Transverse colon (tissue), 4 donors: ENCODE measurements at regions not wholly inside any gene's neighbourhood (a gene's known extent, or its start where the extent isn't known, plus 50 kb on each side); places are given as distances from the start of the nearest gene placed in this dataset.

Experiments used
- EP300 ChIP-seq: sonication (generic); formaldehyde crosslinking; IDR thresholded peaks from one replicate; pipeline ENCODE4 v1.6.1; 2017; ENCODE audit warnings: antibody characterized with exemption, low read depth
- POLR2A ChIP-seq: fragments of 450-650 bp; IDR thresholded peaks from one replicate; pipeline ENCODE4 v1.6.1; 2016; ENCODE audit warnings: antibody characterized with exemption, mild to moderate bottlenecking, moderate library complexity
- POLR2AphosphoS5 ChIP-seq, 3 donors: sonication (generic); formaldehyde crosslinking; IDR thresholded peaks; one replicate each; pipeline ENCODE4 v1.6.1; 2016; ENCODE audit warnings: antibody characterized with exemption in 3 of 3
- TF ChIP-seq, protein P1 (sequence below), 5 experiments: fragments of 200-600 bp in 3 of 5; fragments of 450-650 bp in 2 of 5; sonication (generic) in 3 of 5; IDR thresholded peaks; 1 replicate in 2 of 5; 2 replicates in 3 of 5; pipeline ENCODE4 v1.5.1; 2016 to 2017; ENCODE audit warnings: antibody characterized with exemption in 5 of 5, inconsistent platforms in 3 of 5, mild to moderate bottlenecking in 2 of 5, moderate library complexity in 1 of 5

DNA sequence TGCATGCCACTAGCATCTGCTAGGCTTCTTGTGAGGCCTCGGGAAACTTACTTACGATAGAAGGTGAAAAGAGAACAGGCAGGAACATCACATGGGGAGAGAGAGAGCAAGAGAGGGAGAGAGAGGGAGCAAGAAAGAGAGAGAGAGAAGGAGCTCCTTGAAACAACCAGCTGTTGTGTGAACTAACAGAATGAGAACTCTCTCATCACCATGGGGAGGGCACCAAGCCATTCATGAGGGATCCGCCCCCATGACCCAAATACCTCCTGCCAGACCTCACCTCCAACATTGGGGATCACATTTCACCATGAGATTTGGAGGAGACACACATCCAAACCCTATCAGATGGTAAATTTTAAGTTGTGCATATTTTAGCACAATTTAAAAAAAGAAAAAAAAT, 1217.2 kb downstream of the TYW1 start:
- no peak for TF ChIP-seq POLR2A
- TF ChIP-seq, protein P1, sequence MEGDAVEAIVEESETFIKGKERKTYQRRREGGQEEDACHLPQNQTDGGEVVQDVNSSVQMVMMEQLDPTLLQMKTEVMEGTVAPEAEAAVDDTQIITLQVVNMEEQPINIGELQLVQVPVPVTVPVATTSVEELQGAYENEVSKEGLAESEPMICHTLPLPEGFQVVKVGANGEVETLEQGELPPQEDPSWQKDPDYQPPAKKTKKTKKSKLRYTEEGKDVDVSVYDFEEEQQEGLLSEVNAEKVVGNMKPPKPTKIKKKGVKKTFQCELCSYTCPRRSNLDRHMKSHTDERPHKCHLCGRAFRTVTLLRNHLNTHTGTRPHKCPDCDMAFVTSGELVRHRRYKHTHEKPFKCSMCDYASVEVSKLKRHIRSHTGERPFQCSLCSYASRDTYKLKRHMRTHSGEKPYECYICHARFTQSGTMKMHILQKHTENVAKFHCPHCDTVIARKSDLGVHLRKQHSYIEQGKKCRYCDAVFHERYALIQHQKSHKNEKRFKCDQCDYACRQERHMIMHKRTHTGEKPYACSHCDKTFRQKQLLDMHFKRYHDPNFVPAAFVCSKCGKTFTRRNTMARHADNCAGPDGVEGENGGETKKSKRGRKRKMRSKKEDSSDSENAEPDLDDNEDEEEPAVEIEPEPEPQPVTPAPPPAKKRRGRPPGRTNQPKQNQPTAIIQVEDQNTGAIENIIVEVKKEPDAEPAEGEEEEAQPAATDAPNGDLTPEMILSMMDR (IDR thresholded peaks at IDR 0.05): no peak
- TF ChIP-seq POLR2AphosphoS5 (IDR thresholded peaks at IDR 0.05): no peak
- no peak for TF ChIP-seq EP300
